Gastrocnemius medialis (tissue), 4 donors: ENCODE measurements at regions not wholly inside any gene's neighbourhood (a gene's known extent, or its start where the extent isn't known, plus 50 kb on each side); places are given as distances from the start of the nearest gene placed in this dataset.

ENCODE experiments used
- ATAC-seq, 2 donors: fragments of 150-250 bp; one replicate each; pipeline ENCODE4 v1.9.1; 2016
- DNase-seq, 2 donors: peaks; one replicate each; pipeline ENCODE4 v3.0.0-alpha.2; 2019
- H3K27ac ChIP-seq, 4 donors: fragments of 200-600 bp; sonication (generic); 1 replicate in 1 of 4; 2 replicates in 3 of 4; pipeline ENCODE4 v1.5.1; 2016 to 2018; ENCODE audit warnings: mild to moderate bottlenecking in 2 of 4, moderate library complexity in 1 of 4
- H3K27me3 ChIP-seq, 3 donors: fragments of 200-600 bp; sonication (generic) in 2 of 3; 1 replicate in 1 of 3; 2 replicates in 2 of 3; pipeline versions ENCODE4 v1.5.1 to v1.6.0; 2016 to 2019; ENCODE audit warnings: mild to moderate bottlenecking in 1 of 3, moderate library complexity in 1 of 3
- H3K36me3 ChIP-seq, 2 donors: fragments of 200-600 bp; sonication (generic) in 1 of 2; one replicate each; pipeline ENCODE4 v1.5.1; 2017 to 2018
- H3K4me1 ChIP-seq, 2 donors: fragments of 200-600 bp; sonication (generic) in 1 of 2; one replicate each; pipeline ENCODE4 v1.5.1; 2016 to 2017; ENCODE audit warnings: mild to moderate bottlenecking in 2 of 2
- H3K4me3 ChIP-seq, 4 donors: fragments of 200-600 bp; sonication (generic) in 3 of 4; 1 replicate in 1 of 4; 2 replicates in 3 of 4; pipeline ENCODE4 v1.5.1; 2016 to 2019; ENCODE audit warnings: mild to moderate bottlenecking in 2 of 4
- H3K9me3 ChIP-seq, 3 donors: fragments of 200-600 bp; sonication (generic) in 2 of 3; 1 replicate in 1 of 3; 2 replicates in 2 of 3; pipeline ENCODE4 v1.5.1; 2016 to 2019
- CTCF ChIP-seq, 5 experiments: fragments of 450-650 bp in 3 of 5; fragments of 200-600 bp in 2 of 5; sonication (generic) in 2 of 5; IDR thresholded peaks in 4 of 5; conservative IDR thresholded peaks in 1 of 5; 1 replicate in 4 of 5; 2 replicates in 1 of 5; pipeline ENCODE4 v1.5.1; 2016 to 2019; ENCODE audit warnings: antibody characterized with exemption in 5 of 5, mild to moderate bottlenecking in 3 of 5, moderate library complexity in 3 of 5
- POLR2A ChIP-seq, 2 donors: fragments of 450-650 bp; IDR thresholded peaks; one replicate each; pipeline ENCODE4 v1.6.1; 2017; ENCODE audit warnings: antibody characterized with exemption in 2 of 2, mild to moderate bottlenecking in 2 of 2, moderate library complexity in 2 of 2
- in situ Hi-C, 4 donors: fragments of 200-750 bp; cut with MboI; loops; one replicate each; pipeline versions ENCODE4 v1.15.0 to v1.8.0; 2017; ENCODE audit warnings: low sequenced_read_pairs in 4 of 4
- intact Hi-C: fragments of 100-400 bp; cut with DNase I; formaldehyde crosslinking; loops from one replicate; pipeline ENCODE4 v1.15.1; 2023; ENCODE audit warnings: low total_unique reads

- Histone ChIP-seq H3K4me3 (no peak overlapping the region), H3K27ac (no peak overlapping the region), H3K9me3 (no peaks in the 10 kb centered on the region), H3K36me3 (no peaks in the 10 kb centered on the region), H3K27me3 (no peaks in the 10 kb centered on the region), H3K4me1 (peaks cover 0 to 9% of the 10 kb centered on the region in 2 donors)
- in situ Hi-C loops: no loop called here
- DNase-seq: no peak
- ATAC-seq: no peak
- intact Hi-C loops: loop anchor here (5.0 kb wide), 1 partner anchor 65 kb away; the partner anchor contains the start of gene CCDC71L
- TF ChIP-seq POLR2A (IDR thresholded peaks at IDR 0.05): no peak
- no peak for TF ChIP-seq CTCF (IDR thresholded peaks at IDR 0.05 in 4 of 5, conservative IDR thresholded peaks at IDR 0.05 in 1 of 5)
Measured at GRCh38 chr7:106597014-106597413, 63.9 kb downstream of the CCDC71L start.

GRCh38 chr7:106595922-106596321 is 65.0 kb downstream of the CCDC71L start:
- TF ChIP-seq CTCF (IDR thresholded peaks at IDR 0.05 in 4 of 5, conservative IDR thresholded peaks at IDR 0.05 in 1 of 5): no peak
- intact Hi-C loops (loop anchor here (5.0 kb wide), 1 partner anchor 66 kb away; the partner anchor contains the start of gene CCDC71L), in situ Hi-C loops (no loop called here)
- ATAC-seq: no peak
- Histone ChIP-seq H3K27me3 (no peaks in the 10 kb centered on the region), H3K27ac (no peak overlapping the region), H3K9me3 (no peaks in the 10 kb centered on the region), H3K36me3 (no peaks in the 10 kb centered on the region), H3K4me3 (no peak overlapping the region), H3K4me1 (peaks cover 0 to 9% of the 10 kb centered on the region in 2 donors)
- no peak for DNase-seq

- in situ Hi-C loops: no loop called here
- no peaks in the 10 kb centered on the region for H3K9me3 ChIP-seq
- H3K27me3 ChIP-seq: no peaks in the 10 kb centered on the region
- ATAC-seq: no peak
- no peaks in the 10 kb centered on the region for H3K36me3 ChIP-seq
- TF ChIP-seq CTCF (IDR thresholded peaks at IDR 0.05 in 4 of 5, conservative IDR thresholded peaks at IDR 0.05 in 1 of 5) (no peak), POLR2A (IDR thresholded peaks at IDR 0.05) (no peak)
- H3K27ac ChIP-seq: no peak overlapping the region
- DNase-seq: no peak
- H3K4me3 ChIP-seq: no peak overlapping the region
- intact Hi-C loops: no loop called here
- no peaks in the 10 kb centered on the region for H3K4me1 ChIP-seq
Measured at GRCh38 chr7:106593028-106593417, 67.9 kb downstream of the CCDC71L start.

- ATAC-seq (no peak), DNase-seq (no peak)
- in situ Hi-C loops (no loop called here), intact Hi-C loops (no loop called here)
- Histone ChIP-seq H3K27ac (no peak overlapping the region), H3K4me1 (no peaks in the 10 kb centered on the region), H3K27me3 (no peaks in the 10 kb centered on the region), H3K9me3 (no peaks in the 10 kb centered on the region), H3K4me3 (no peak overlapping the region), H3K36me3 (no peaks in the 10 kb centered on the region)
- no peak for TF ChIP-seq POLR2A (IDR thresholded peaks at IDR 0.05)
- TF ChIP-seq CTCF (IDR thresholded peaks at IDR 0.05 in 4 of 5, conservative IDR thresholded peaks at IDR 0.05 in 1 of 5): no peak
Measured at GRCh38 chr7:106592282-106593027, 68.5 kb downstream of the CCDC71L start.

- no peak for TF ChIP-seq CTCF (IDR thresholded peaks at IDR 0.05 in 4 of 5, conservative IDR thresholded peaks at IDR 0.05 in 1 of 5)
- no peak for TF ChIP-seq POLR2A (IDR thresholded peaks at IDR 0.05)
- in situ Hi-C loops (no loop called here), intact Hi-C loops (no loop called here)
- Histone ChIP-seq H3K27me3 (no peaks in the 10 kb centered on the region), H3K27ac (no peak overlapping the region), H3K4me3 (no peak overlapping the region), H3K4me1 (no peaks in the 10 kb centered on the region), H3K9me3 (no peaks in the 10 kb centered on the region), H3K36me3 (no peaks in the 10 kb centered on the region)
- no peak for DNase-seq
- no peak for ATAC-seq
Measured at GRCh38 chr7:106591146-106591545, 69.8 kb downstream of the CCDC71L start.
